Epithelial cell of esophagus (primary cell): ENCODE measurements at regions not wholly inside any gene's neighbourhood (a gene's known extent, or its start where the extent isn't known, plus 50 kb on each side); places are given as distances from the start of the nearest gene placed in this dataset.
"Not testable (repeated sequence)": the region's sequence is repeated elsewhere in the genome, so short reads cannot be mapped to it uniquely, and the experiment has no call there.

Experiments used
- DNase-seq: peaks from one replicate; pipeline ENCODE4 v3.0.0; 2010; ENCODE audit warnings: low read depth
- H3K4me3 ChIP-seq: 2 replicates; pipeline ENCODE4 v1.5.1; 2011; ENCODE audit warnings: mild to moderate bottlenecking, low read length, control low read depth
- CTCF ChIP-seq: IDR thresholded peaks from 2 replicates; pipeline ENCODE4 v1.5.1; 2011; ENCODE audit warnings: low read depth, mild to moderate bottlenecking, low read length, control low read depth, inconsistent platforms; ENCODE audit not compliant: insufficient read depth; ENCODE audit errors: missing control alignments

- TF ChIP-seq CTCF = no peak
- peak; percentile 79 for DNase-seq
- no peak overlapping the region for H3K4me3 ChIP-seq
Measured at GRCh38 chr18:51490860-51491259, 293.4 kb upstream of the MEX3C start.

GRCh38 chr18:51491678-51492372, 294.3 kb upstream of the MEX3C start:
- no peak for TF ChIP-seq CTCF
- no peak for DNase-seq
- H3K4me3 ChIP-seq = no peak overlapping the region

GRCh38 chr18:51498085-51498855, 300.8 kb upstream of the MEX3C start:
- TF ChIP-seq CTCF = no peak
- no peak overlapping the region for H3K4me3 ChIP-seq
- peak; percentile 43 for DNase-seq

GRCh38 chr18:51503351-51503750, 305.9 kb upstream of the MEX3C start:
- H3K4me3 ChIP-seq = no peak overlapping the region
- no peak for DNase-seq
- no peak for TF ChIP-seq CTCF

GRCh38 chr18:51506811-51507210, 309.3 kb upstream of the MEX3C start:
- DNase-seq = peak; percentile 64
- TF ChIP-seq CTCF = no peak
- H3K4me3 ChIP-seq = no peak overlapping the region

GRCh38 chr18:51508410-51508809, 310.9 kb upstream of the MEX3C start:
- not testable (repeated sequence) for DNase-seq, H3K4me3 ChIP-seq

- no peak for TF ChIP-seq CTCF
- H3K4me3 ChIP-seq = no peak overlapping the region
- DNase-seq = no peak
Measured at GRCh38 chr18:51510020-51510419, 312.5 kb upstream of the MEX3C start.
